Activated T-cell treated with anti-CD3 and anti-CD28 coated beads, Interleukin-2, amount 50 U/mL, for 48 hours (primary cell): ENCODE measurements at regions not wholly inside any gene's neighbourhood (a gene's known extent, or its start where the extent isn't known, plus 50 kb on each side); places are given as distances from the start of the nearest gene placed in this dataset.

Experiments used
- DNase-seq, 2 experiments: peaks; one replicate each; pipeline ENCODE4 v3.0.0-alpha.2; 2020

DNA sequence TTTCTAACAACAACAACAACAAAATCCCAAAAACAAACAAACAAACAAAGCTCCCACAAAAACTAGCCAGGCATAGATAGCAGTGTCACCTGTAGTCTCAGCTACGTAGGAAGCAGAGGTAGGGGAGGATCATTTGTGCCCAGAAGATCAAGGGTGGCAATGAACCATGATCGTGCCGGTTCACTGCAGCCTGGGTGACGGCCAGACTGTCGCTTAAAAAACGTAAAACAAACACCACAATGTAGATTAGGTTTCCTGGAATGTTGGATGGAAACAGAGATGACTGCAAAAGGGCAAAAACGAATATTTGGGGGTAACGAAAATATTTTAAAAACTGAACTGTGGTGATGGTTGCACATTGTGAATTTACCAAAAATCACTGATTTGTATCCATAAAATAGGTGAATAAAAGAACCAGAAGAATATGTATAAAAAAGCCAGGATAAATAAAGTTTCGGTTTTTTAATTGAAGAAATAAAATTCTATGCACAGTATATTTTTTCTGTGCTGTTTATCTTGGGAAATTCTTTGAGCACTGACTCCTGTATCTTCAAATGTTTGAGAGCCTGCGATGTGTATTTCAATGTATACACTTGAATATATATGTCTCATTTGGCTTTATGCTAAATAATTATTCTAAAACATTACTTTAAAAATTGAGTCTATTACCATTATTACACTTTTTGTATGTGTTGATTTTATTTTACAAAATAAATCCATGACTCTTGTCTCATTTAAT lies 1477.0 kb downstream of the PCDH7 start:
- no peak for DNase-seq

DNA sequence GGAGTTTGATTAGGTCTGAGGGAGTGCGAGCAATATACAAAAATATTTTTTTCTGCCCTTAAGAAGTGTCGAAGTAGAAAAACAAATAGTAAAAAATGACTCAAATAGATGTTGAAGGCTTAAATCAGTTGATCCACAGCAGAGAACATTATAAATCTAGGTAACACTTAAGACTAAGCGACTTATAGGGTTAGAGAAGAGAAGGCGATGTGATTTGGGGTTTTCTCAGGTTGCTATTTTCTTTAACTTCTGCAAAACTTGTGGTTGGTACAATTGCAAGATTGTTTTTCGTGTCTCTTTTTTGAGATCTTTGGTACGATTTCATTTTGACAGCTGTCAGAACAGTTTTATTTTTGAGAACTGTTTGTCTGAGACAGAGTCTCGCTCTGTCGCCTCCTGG lies 1479.5 kb downstream of the PCDH7 start:
- no peak for DNase-seq

GRCh38 chr4:32203340-32203739 lies 1483.2 kb downstream of the PCDH7 start:
- DNase-seq = no peak

DNA sequence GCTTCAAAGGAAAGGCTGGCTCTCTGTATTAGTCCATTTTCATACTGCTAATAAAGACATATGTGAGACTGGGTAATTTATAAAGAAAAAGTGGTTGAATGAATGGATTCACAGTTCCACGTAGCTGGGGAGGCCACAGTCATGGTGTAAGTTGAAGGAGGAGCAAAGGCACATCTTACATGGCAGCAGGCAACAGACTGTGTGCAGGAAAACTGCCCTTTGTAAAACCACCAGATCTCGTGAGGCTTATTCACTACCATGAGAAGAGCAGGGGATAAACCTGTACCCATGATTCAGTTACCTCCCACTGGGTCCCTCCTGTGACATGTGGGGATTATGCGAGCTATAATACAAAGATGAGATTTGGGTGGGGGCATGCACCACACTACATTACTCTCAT lies 1486.6 kb downstream of the PCDH7 start:
- no peak for DNase-seq

GRCh38 chr4:32207456-32207855 lies 1487.3 kb downstream of the PCDH7 start:
- no peak for DNase-seq

- no peak for DNase-seq
These were observed 1495.1 kb downstream of the PCDH7 start for GRCh38 chr4:32215277-32215676.

- DNase-seq = no peak
These were observed 1496.3 kb downstream of the PCDH7 start for GRCh38 chr4:32216502-32216901.

GRCh38 chr4:32219306-32220075 lies 1499.3 kb downstream of the PCDH7 start:
- DNase-seq = no peak

GRCh38 chr4:32226204-32226603 lies 1506.0 kb downstream of the PCDH7 start:
- no peak for DNase-seq

DNA sequence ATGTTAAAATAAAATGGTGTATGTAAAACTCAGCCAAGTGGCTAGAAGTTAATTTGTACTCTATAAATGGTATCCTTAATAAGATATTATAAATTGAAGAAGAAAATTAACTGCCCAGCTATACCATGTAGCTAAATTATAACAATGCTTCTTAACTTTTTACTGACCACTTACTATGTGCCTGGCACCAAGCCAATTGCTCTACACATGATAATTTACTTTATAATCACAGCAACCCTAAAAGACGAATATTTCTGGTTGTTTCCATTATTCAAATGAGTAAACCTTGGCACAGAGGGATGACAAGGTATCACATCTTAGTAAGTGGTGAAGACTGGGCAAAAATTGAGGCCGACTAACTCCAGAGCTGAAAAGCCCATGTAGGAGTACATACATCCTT lies 1506.6 kb downstream of the PCDH7 start:
- DNase-seq = no peak

- no peak for DNase-seq
These were observed 1523.8 kb downstream of the PCDH7 start for GRCh38 chr4:32243926-32244325.

GRCh38 chr4:32249040-32249439 lies 1528.9 kb downstream of the PCDH7 start:
- no peak for DNase-seq

- DNase-seq = no peak
These were observed 1531.0 kb downstream of the PCDH7 start for GRCh38 chr4:32251126-32251525.

GRCh38 chr4:32251926-32252325 lies 1531.8 kb downstream of the PCDH7 start:
- no peak for DNase-seq

- DNase-seq = no peak
These were observed 1534.0 kb downstream of the PCDH7 start for GRCh38 chr4:32254216-32254615.

DNA sequence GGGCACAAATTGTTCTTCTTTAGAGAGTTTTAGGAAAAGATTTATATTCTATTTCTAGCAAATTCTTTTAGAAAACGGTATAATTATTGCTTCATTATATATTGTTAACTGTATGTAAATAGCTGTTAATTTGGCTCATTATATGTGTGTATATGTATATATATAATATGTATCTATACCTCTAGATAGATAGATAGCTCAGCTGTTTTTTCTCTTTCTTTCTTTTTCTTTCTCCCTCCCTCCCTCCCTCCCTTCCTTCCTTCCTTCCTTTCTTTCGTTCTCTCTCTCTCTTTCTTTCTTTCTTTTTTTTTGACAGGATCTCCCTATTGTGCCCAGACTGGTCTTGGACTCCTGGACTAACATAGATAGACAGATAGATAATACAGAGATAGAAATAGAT lies 1538.8 kb downstream of the PCDH7 start:
- no peak for DNase-seq

DNA sequence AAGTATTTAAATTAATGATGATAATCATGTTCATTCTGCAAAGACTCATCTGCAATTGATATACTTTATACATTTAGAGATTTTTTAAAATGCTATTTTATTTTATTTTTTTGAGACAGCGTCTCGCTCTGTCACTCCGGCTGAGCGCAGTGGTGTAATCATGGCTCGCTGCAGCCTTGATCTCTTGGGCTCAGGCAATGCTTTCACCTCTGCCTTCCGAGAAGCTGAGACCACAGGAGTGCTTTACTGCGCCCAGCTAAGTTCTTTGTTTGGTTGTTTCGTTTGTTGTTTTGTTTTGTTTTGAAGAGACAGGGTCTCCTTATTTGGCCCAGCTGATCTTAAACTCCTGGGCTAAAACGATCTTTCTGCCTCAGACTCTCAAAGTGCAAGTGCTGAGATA lies 1541.0 kb downstream of the PCDH7 start:
- no peak for DNase-seq

- no peak for DNase-seq
These were observed 1548.7 kb downstream of the PCDH7 start for GRCh38 chr4:32268863-32269262.

DNA sequence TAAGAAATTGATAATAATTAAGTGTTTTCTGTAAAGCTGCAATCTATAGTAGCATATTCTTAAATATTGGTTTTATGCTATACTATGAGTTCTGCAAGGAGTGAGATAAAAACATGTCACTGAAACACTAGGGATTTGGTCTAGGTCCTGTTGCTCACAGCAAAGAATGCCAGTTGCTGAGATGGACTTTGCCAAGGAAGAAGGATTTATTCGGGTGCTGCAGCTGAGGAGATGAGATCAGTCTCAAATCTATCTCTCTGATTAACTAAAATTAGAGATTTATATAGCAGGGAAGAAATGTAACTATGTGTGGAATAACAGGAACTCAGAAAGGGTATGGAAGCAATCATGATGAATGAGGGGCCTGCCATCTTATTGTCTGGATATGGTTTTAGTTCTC lies 1569.9 kb downstream of the PCDH7 start:
- DNase-seq = no peak

- no peak for DNase-seq
These were observed 1598.8 kb downstream of the PCDH7 start for GRCh38 chr4:32318926-32319325.

- DNase-seq = no peak
These were observed 1601.3 kb downstream of the PCDH7 start for GRCh38 chr4:32321421-32321820.

- no peak for DNase-seq
These were observed 1614.6 kb downstream of the PCDH7 start for GRCh38 chr4:32334759-32335158.

GRCh38 chr4:32337403-32337802 lies 1617.2 kb downstream of the PCDH7 start:
- no peak for DNase-seq

DNA sequence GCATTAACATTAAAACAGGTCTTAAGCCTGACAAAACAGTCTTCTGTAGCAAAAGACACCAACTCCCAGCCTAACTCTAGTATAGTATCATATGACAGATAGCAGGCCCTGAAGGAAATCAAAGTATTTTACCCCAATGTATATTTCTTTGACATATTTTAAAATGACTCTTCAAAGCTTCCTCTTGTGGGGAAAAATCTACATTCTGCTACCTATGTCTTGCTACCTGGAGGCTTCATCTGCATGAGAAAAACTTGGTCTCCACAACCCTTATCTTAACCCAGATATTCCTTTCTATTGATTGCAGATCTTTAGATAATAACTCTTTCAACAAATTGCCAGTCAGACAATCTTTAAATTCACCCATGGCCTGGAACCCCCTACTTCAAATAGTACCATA lies 1620.4 kb downstream of the PCDH7 start:
- DNase-seq = no peak

DNA sequence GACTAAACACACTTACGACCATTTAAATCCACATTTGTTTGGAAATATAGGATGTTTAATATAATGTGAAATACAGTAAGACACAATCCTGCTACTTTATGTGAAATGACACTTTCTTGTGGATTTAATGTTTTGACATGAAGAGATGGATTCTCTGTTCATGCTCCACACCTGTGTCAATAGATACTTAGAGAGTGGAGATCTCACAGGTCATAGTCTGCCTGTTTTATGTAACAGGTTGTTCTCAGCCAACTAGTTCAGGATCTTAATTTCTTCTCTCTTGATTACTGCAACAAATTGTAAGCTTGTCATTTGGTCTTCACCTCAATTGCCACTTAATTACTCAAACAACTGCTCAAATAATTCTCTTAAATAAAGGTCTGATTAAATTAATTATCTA lies 1621.2 kb downstream of the PCDH7 start:
- DNase-seq = no peak
